IMR-90 (cell line): ENCODE measurements at regions not wholly inside any gene's neighbourhood (a gene's known extent, or its start where the extent isn't known, plus 50 kb on each side); places are given as distances from the start of the nearest gene placed in this dataset.

ENCODE experiments used
- FOS ChIP-seq: fragments of 150-350 bp; IDR thresholded peaks from 2 replicates; pipeline ENCODE4 v1.6.1; 2016; ENCODE audit warnings: low read depth, low read length
- POLR2A ChIP-seq: IDR thresholded peaks from 2 replicates; pipeline ENCODE4 v1.6.1; 2012; ENCODE audit warnings: mild to moderate bottlenecking, low read depth, low read length
- TF ChIP-seq, protein P1 (sequence below): conservative IDR thresholded peaks from 2 replicates; pipeline ENCODE4 v1.5.1; 2012; ENCODE audit warnings: mild to moderate bottlenecking, low read depth, low read length, improper control_type of control experiment
- TF ChIP-seq, protein P2 (sequence below): fragments of 150-350 bp; IDR thresholded peaks from 2 replicates; pipeline ENCODE4 v1.6.1; 2017; ENCODE audit warnings: mild to moderate bottlenecking, antibody characterized with exemption, low read length, low read depth

DNA sequence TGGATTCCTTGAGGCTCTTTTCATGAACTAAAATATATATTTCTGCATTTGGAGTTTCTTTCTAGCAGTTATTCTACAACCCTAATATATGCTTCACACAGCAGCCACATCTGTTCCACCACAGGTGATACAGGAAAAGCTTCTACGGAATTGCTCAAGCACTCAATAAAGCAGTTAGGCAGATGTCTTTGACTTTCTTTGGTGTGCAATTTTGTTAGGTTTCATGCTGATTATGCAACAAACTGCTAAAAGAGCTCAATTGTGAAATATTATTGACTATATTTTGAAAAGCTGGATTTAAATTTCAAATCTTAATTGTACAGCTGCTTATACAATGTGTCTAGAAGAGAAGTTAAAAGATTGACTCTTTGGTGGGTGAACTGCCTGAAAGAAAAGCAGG lies 1055.6 kb upstream of the FBXO33 start:
- TF ChIP-seq, protein P1, sequence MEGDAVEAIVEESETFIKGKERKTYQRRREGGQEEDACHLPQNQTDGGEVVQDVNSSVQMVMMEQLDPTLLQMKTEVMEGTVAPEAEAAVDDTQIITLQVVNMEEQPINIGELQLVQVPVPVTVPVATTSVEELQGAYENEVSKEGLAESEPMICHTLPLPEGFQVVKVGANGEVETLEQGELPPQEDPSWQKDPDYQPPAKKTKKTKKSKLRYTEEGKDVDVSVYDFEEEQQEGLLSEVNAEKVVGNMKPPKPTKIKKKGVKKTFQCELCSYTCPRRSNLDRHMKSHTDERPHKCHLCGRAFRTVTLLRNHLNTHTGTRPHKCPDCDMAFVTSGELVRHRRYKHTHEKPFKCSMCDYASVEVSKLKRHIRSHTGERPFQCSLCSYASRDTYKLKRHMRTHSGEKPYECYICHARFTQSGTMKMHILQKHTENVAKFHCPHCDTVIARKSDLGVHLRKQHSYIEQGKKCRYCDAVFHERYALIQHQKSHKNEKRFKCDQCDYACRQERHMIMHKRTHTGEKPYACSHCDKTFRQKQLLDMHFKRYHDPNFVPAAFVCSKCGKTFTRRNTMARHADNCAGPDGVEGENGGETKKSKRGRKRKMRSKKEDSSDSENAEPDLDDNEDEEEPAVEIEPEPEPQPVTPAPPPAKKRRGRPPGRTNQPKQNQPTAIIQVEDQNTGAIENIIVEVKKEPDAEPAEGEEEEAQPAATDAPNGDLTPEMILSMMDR, result no peak
- TF ChIP-seq POLR2A (no peak), FOS (no peak)
- TF ChIP-seq, protein P2, sequence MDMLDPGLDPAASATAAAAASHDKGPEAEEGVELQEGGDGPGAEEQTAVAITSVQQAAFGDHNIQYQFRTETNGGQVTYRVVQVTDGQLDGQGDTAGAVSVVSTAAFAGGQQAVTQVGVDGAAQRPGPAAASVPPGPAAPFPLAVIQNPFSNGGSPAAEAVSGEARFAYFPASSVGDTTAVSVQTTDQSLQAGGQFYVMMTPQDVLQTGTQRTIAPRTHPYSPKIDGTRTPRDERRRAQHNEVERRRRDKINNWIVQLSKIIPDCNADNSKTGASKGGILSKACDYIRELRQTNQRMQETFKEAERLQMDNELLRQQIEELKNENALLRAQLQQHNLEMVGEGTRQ, result no peak
